CD4-positive, alpha-beta T cell treated with Interleukin-17A for 1 hour (primary cell): ENCODE measurements at regions not wholly inside any gene's neighbourhood (a gene's known extent, or its start where the extent isn't known, plus 50 kb on each side); places are given as distances from the start of the nearest gene placed in this dataset.

ENCODE experiments used
- DNase-seq: peaks from one replicate; pipeline ENCODE4 v3.0.0-alpha.2; 2020

DNA sequence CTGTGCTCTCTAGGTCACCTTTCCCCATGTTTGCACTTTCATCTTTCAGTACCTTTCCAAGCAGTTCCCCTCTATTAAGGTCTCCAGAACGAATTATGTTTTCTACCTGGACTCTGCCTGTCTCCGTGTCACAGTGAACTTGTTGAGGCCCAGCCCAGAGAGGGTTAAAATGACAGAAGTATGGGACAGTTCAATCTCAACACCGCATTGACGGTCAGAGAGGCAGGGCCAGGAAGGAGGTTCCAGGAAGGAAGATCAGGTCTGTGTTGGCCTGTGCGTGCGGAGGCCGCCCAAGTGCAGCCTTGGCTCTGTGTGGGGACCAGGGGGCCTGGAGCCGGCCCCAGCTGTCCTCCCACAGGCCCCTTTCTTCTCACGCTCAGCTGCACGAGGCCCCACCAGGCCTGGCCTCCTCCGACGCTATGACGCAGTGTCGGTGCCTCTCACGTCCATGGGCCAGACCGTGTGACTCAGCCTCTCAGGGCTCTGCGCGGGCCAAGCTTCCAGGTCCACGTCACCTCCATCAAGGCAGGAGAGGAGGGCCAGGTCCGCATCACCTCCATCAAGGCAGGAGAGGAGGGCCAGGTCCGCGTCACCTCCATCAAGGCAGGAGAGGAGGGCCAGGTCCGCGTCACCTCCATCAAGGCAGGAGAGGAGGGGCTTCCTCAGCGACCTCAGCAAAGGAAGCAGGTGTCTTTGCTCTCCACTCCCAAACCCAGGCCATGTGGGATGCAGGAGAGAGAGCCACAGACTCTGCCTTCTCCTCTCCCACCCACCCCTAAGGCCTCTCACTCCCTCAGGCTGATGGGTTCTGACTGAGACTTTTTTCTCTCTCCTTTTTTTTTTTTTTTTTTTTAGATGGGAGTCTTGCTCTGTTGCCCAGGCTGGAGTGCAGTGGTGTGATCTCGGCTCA lies 83.1 kb downstream of the CPN2 start:
- DNase-seq = no peak

DNA sequence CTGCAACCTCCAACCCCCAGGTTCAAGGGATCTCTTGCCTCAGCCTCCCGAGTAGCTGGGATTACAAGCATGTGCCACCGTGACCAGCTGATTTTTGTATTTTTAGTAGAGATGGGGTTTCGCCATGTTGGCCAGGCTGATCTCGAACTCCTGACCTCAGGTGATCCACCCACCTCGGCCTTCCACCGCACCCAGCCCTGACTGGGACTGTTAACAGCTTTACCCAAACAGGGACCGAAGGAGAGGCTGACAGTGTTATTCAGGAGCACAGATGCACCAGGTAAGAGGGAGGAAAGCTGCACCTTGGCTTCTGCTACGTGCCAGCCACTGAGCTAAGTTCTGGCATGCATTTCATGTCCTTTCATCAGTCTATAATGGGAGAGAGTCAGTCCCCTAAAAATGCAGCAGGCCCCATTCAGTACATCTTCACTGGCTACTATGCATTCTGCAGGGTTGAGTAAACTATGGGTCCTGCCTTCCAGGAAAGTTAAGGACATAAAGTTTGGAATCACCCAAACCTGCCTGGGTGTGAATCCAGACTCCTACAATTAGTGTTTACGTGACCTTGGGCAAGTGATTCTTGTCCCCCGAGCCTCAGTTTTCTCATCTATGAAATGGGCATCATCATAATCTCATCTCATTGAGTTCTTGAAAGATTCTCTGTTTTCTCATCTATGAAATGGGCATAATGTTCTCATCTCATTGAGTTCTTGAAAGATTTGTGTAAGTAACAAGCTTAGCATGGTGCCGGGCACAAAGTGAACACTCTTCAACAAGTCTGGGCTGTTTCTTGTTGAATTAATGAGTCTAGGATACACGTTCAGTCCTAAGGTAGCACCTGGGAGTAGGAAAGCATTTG lies 82.2 kb downstream of the CPN2 start:
- DNase-seq = no peak

DNA sequence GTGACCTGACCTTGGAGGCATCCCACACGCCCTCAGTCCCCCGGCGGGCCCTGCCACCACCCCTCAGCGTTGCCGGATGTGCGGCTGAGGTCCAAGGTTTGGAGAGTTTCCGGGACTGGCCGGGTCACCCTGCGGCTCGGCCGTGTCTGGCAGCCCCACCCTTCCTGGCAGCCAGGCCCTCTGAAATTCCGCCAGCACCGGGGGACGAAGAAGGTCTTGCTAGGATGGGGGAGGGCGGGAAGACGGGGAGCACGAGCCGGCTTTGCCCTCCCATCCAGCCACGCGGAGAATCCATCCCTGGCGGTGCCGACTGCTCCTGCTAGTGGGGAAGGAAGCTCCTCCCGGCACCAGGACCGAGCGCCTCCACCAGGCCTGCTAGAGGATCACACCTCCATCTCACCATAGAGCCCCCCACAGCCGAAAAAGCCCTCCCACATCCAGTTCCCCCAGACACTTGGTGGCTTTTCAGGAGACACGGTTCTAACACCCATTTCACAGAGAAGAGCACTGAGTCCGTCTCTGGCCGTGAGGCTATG lies 81.5 kb downstream of the CPN2 start:
- no peak for DNase-seq

DNA sequence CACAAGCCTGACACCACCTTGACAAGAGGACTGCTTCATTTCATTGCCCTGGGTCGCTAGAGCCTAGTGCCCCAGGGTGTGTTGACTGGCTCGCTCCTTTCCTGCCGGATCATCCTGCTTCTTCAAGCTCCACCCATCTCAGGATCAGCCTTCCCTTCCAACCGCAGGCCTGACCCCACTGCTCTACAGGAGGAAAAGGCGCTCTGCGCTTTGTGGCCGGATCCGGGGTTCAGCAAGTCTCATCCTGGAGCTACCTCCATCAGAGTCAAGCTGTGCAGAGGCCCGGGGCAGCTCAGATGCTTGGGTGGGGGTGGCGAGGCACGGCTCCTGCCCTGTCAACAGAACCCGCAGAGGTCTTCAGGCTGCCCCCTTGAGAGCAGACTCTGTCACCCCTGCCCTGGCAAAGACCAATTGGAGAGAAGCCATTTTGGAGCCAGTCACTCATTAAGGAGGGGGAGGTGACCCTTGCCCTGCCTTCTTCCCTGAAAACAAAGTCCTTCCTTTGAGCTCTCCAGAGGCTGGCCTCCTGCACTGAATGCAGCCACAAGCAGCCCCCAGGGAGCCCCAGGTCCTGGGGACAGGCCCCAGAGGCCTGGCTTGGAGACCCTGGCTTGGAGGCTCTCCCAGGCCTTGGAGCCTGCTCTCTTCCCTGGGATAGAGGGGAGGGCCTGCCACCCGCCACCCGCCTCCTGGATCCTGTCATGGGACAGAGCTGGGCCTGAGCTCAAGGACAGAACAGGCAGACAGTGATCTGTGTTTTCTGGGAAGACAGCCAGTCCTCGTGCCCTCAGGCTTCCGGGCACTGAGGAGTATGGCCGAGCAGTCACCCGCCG lies 80.3 kb downstream of the CPN2 start:
- DNase-seq = no peak

DNA sequence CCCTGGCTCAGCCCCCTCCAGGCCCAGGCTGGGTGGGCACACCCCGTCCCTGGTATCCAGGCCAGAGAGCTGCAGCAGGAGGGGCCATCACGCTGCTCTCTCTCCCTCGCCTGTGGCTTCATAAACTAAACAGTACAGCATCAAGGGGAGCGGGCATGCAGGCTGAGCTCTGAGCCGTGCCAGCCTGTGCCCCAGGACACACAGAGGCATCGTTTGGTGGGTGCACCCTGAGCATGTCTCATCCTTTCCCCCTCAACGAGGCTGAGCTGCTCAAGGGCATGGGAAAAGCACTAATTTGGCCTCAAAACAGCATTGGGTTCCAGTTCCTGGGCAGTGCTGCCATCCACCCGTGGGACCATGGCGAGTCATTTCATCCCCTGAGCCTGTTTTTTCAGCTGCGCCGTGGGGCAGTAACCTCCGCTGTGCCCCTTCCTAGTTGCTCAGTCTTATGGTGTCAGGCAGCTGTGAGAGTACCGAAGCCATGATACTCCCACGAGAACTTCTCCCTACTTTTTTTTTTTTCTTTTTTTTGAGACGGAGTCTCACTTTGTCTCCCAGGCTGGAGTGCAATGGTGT lies 79.6 kb downstream of the CPN2 start:
- DNase-seq = no peak

DNA sequence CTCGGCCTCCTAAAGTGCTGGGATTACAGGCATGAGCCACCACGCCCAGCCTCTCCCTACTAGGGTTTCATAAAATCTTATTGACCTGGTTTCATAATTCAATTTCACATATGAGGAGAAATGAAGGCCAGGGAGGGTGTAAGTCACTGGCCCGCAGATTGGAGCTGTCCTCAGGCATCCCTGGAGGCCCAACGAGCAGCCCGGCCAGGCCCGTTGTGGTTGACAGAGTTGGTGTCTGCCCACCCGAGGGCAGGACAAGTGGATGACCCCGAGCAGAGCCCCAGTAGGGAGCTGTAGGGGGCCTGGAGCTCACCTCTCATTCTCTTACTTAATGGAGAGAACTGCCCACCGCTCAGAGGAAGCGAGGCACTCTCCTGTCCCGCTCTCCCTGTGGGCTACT lies 78.9 kb downstream of the CPN2 start:
- no peak for DNase-seq

DNA sequence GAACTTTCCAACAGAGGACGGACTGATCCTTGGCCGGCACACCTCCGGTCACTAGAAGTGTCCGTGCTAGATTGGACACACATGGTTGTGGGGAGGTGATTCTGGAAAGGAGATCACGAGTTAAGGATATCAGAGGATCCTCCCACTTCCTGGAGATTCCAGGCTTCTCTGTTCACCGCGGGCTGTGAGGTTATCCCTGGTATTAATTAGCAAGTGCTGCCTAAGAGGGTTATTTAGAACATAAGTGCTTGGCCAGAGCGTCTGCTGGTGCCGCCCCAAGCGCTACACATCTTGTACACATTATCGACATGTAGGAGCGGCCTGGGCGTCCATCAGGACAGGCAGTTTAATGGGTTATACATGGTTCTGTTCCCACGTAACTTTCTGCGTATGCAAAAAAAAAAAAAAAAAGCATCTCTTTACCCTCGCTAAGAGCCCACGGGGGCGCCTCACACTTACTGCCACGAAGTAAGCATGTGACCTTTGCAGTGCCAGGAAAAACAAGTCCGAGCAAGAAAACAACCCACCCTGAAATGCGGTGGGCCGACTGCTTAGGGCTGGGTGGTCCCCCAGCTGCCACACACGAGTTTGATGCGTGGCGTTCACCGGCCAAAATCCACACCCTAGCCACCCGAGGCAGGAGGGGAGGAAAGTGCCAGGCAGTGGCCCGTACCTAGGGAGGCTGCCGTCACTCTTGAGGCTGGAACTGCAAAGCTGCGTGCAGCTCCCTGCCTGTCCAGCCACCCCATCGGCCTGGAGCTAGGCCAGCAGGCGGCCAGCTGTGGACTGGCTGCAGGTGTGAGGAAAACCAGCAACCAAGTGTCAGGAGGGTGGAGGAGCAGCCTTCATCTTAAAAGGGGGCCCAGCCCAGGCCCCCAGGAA lies 78.0 kb downstream of the CPN2 start:
- DNase-seq = no peak

DNA sequence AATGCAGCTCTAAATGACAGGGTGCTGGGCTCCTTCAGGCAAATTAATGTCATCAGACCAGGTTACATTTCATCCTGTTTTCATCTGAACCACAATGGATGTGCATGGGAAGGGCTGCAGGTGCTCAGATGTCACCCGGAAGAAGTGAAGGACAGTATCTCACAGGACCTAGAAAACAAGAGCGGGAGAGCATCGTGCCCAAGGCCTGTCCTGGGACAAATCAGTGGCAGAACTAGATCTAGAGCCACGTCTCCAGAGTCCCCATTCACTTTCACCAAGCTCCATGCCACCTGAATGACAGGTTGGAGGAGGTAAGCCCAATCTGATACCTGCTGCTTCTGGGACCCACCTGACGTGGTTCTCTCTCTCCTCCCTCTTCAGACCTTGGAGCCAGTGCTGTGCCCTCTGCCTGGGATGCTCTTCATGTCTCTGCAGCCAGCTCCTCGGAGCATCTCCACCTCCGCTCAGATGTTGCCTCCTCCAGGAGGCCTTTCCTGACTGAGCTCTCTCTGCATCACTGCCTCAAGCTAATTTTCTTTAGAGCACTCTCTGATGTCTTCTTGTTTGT lies 77.3 kb downstream of the CPN2 start:
- DNase-seq = no peak

DNA sequence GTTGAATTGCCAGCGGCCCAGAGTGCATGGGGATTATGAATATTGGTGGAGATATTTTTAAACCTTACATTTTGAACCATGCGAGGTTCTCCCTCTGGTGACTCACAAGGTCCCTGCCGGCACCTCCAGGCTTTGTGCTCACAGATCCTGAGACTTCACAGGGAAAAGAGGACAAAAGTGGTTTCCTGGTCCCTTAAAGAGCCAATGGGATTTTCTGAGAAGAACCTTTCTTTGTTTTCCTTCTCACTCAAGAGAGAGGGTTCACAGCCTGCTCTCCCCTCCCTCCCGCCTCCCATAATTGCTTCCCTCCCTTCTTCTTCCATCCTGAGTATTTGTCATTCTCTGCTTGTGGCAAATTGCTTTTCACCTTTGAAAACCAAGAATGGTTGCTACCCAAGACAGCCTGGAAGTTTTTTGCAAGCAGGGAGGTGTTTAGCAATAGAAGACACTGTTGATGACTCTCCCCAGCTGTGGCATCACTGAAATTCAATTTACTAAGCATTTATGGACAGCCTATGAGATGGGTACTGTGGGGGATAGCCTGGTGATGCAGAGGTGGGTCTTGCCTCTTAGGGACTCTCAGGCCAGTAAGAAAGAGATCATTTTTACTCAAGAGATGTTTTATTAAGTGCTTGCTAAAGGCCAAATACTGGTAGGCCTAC lies 76.6 kb downstream of the CPN2 start:
- no peak for DNase-seq

DNA sequence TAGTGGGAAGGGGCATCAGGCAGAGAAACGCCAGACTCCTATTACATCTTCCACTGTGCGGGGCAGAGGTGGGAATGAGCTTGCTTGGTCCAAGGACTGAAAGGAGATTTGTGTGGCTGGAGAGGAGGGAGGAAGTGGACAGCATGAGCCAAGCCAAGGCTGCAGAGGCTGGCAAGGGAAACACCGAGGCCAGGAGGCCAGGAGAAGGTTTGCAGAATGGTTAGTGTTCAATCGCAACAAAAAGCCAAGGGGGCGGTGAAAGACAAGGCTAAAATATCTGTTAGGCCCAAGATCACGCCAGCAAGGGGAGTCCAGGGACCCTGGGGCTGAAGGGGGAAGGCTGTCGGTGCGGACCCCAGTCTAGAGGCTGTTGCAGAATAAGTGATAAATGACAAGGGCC lies 75.8 kb downstream of the CPN2 start:
- no peak for DNase-seq

DNA sequence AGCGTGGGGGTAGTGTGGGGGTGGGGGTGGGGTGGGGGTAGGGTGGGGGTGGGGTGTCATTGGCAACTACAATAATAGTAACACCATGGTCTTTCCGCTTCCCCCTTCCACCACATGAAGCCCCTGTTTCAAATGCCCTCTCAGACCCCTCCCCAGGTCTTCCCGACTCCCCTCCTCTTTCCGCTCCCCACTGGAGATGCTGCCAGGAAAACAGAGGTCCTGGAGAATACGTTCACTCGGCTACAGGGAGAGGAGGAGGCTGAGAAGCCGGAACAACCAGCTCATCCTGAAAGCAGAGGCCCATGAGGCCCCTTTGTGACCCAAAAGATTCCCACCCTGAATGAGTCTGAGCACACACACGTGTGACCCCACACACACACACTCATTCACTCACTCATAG lies 75.4 kb downstream of the CPN2 start:
- no peak for DNase-seq

DNA sequence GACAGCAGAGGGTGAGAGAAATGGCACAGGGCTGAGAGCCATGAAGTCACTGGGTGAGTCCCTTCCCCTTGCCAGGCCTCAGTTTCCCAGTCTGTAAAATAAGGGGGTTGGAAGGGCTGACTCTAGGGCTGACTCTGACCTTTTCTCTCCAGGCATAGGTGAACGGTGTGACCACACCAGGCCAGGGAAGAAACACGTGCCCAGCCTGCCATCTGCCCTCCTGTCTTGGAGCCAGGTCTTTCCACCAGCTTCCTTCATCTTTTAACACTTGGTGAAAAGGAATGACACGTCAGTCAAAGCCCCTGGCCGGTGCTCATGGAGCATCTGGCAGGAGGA lies 74.4 kb downstream of the CPN2 start:
- DNase-seq = no peak

DNA sequence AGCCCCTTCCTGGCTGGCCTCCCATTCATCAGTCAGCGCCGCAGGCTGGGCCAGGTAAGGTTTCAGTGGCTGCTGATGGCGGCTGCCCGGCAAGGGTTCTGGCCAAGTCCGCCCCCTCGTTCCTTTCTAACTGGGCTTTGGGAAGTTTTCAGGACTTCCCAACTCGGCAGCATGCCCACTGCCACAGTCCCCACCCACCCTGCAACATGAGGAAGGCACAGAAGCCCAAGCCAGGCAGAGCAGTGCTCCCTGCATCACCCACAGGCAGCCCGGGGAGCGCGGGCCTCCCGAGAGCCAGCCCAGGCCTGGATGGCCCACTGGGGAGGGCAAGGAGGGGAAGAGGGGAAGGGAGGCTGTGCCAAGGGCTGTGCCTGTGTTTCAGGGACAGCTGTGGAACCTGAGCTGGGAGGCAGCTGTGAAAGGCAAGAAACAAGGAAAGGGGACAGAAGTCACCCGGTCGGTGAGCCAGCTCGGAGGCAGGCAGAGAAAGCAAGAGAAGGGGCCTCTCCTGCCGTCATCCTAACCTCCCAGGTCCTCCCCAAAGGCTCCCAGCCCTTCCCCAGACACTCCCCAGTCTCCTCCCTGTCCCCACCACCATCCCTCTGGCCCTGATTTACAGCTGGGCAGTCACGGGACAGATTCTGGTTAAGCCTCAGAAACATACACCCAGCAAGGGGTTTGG lies 73.9 kb downstream of the CPN2 start:
- DNase-seq = no peak

DNA sequence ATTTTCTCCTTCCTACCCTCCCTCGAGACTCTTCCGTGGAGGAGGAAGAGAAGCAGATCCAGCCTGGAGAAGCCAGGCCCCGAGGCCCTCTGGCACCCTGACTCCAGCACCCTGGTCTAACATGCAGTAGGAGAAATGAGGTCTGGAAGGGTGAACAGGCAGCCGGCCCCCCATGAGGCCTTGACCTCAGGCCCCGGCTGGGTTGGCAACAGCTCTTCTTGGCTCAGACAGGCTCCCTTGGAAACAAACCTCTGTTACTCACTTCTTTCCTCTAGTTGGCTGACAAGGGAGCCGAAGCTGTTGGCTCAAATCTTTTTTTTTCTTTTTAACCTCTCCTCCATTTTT lies 73.4 kb downstream of the CPN2 start:
- DNase-seq = no peak

DNA sequence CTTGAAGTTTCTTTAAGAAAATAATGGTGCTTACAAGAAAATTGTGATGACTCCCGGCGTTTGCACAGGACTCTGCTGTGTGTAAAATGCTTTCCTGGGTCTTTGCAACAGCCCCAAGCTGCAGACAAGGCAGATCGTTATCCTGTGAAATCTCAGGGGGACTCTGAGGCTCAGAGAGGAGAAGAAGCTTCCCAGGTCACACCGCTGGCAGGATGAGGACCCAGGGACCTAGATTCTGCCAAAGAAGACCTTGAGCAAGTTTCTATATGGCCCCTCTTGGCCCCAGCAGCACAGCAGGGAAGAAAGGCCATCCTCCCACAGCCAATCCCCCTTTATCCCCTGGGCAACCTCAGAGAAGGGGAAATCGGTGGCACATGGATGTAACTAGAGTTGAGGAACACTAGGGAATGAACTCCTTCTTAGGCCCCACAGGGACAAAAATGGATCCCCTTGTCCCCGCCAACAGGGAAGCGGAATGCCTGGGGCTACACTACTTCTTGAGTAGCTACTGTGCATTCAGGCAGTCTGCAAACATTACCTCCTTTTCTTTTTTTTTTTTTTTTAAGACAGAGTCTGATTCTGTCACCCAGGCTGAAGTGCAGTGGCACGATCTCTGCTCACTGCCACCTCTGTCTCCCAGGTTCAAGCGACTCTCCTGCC lies 72.8 kb downstream of the CPN2 start:
- no peak for DNase-seq

DNA sequence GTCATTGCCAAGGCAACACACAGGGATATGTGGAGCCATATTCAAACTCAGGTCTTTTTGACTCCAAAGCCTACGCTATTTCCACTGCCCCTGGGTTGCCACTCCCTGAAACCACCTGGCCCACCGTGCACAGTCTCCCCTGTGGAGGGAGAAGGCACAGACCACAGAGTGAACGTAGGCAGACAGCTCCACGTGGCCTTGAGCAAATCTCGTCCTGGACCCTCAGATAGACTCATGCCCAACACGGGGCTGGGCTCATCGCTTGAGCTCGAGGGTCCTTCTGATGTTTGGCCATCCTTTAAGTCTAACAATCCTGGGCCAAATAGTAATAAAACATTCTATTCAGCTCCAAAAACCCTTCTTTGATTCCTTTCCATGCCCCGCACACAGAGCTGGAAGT lies 72.0 kb downstream of the CPN2 start:
- no peak for DNase-seq

DNA sequence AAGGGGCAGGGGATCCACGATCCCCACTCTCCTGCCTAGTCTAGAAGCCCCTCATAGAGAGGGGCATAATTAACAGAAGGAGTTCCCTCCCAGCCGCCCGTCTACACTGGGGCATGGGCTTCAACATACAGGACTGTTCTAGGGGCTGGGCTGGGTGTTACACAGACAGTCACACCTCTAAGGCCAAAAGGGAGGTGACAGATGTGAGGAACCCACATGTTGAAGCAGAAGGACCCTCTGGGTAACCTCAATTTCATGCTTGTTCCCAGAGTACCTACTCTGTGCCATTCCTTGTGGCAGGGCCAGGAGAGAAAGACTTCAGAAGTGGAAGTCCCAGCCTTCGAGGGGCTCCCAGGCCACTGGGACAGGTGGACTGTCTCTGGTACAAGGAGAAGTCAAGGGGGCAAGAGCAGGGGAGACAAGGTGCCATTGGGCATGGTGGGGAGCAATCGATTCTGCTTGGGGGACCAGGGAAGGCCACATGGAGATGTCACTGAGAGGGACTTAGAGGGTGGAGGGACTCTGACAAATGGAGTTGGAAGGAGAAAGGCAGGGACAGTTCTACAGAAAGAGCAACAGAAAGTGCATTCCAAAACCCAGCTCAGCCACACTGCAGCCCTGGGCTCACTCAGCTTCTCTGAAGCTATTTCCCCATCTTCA lies 71.3 kb downstream of the CPN2 start:
- no peak for DNase-seq

DNA sequence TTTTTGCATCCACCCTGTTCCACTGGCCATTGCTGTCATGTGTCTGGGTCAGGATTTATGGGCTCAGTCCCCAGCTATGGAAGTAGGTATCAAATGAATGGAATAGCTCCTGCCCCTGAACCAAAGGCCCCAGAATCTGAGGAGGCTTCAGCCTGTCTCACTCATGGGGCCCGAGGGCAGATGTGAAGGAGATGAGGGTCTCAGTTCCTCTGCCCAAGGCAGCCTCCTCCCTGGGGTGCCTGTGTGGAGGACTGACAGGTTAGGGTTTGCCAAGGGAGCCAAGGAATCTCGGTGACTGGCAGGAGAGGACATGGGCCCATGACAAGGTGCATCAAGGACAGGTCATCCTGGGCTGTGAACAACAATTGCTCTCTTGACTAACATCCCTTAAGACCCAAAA lies 70.4 kb downstream of the CPN2 start:
- DNase-seq = no peak

DNA sequence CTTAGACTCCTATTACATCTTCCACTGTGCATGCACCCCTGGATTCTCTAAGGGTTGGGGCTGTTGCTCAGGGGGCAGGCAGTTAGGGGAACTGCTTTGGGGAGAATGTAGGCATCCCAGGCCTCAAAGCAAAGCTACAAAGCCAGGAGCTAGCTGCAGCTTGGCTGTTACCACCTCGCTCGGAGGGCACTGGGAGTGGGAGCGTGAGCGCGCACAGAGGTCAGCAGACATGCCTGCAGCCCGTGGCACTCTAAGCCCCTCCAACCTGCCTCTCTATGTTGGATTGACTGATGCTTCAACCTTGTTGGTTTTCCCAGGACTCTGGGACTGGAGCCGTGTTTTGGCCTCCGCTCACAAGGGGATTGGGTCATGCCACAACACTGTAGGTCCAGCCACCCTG lies 69.8 kb downstream of the CPN2 start:
- DNase-seq = no peak
